Tibial nerve (tissue), 3 donors: ENCODE measurements at regions not wholly inside any gene's neighbourhood (a gene's known extent, or its start where the extent isn't known, plus 50 kb on each side); places are given as distances from the start of the nearest gene placed in this dataset.

ENCODE experiments used
- CTCF ChIP-seq, 5 experiments: fragments of 200-600 bp in 3 of 5; fragments of 450-650 bp in 2 of 5; sonication (generic) in 3 of 5; IDR thresholded peaks; one replicate each; pipeline ENCODE4 v1.5.1; 2016 to 2019; ENCODE audit warnings: antibody characterized with exemption in 5 of 5, mild to moderate bottlenecking in 3 of 5, moderate library complexity in 2 of 5
- POLR2A ChIP-seq, 2 donors: fragments of 450-650 bp; IDR thresholded peaks; one replicate each; pipeline ENCODE4 v1.6.1; 2017; ENCODE audit warnings: antibody characterized with exemption in 2 of 2, mild to moderate bottlenecking in 2 of 2, moderate library complexity in 2 of 2

GRCh38 chr13:105070452-105070851 lies 1465.0 kb downstream of the EFNB2 start:
- no peak for TF ChIP-seq CTCF (IDR thresholded peaks at IDR 0.05)
- TF ChIP-seq POLR2A (IDR thresholded peaks at IDR 0.05), result no peak
